GM18858 (cell line): ENCODE measurements at regions not wholly inside any gene's neighbourhood (a gene's known extent, or its start where the extent isn't known, plus 50 kb on each side); places are given as distances from the start of the nearest gene placed in this dataset.
"Not testable (repeated sequence)": the region's sequence is repeated elsewhere in the genome, so short reads cannot be mapped to it uniquely, and the experiment has no call there.

Experiments used
- ATAC-seq: cut with Tn5 transposase; IDR thresholded peaks from one replicate; pipeline ENCODE4 v1.9.1; 2021; ENCODE audit not compliant: unreplicated experiment

DNA sequence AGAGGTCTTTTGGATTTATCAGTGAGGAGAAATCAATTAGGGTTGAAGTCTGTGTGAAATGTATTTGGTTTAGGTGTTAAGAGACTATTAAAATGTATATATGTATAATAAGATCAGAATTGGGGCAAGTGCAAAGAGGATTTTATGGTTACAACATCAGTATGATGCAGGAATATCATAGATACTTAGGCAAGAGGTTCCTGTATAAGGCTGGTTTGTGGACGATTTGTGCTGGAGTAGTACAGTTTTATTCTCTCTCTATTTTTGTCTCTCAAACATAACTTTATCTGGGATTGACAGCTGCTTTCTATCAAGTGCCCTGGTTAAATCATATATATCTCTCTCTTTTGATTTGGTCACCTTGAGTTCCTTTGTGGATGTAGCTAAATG, 142.5 kb downstream of the CTH start:
- no peak for ATAC-seq

DNA sequence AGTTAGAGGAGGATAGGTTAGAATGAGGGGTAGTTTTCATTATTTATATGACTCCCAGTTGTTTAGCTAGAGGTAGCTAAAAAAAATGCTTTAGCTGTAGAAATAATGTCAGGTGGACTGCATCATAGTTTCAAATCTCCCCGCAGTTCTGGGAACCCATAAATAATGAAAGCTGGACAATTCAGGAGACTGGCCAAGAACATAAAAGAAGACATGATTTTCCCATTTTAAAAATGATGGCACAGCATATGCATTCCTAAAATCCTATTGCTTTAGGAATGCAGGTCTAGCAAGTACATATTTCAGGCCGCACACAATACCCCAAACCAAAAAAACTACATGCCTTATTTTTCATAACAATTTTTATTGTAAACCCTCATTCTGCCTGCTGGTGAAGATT, 143.3 kb downstream of the CTH start:
- no peak for ATAC-seq

DNA sequence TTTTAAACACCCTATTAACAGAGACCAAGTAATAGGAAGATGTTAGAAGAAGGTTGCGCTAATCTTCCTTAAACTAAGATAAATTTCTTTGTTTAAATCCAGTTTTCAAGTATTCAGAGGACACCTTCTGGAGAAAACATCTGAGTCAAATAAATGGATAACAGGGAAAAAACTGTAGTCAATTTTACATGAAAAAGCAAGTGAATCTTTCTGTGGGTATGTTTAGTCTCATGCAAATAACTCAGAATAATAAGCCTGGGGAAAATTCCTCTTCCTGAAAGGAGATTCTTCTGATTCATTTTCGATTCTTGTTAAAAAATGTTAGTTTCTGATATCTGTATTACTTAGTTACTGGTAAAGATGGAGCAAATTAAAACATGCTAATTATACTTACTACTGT, 145.5 kb downstream of the CTH start:
- ATAC-seq = no peak

DNA sequence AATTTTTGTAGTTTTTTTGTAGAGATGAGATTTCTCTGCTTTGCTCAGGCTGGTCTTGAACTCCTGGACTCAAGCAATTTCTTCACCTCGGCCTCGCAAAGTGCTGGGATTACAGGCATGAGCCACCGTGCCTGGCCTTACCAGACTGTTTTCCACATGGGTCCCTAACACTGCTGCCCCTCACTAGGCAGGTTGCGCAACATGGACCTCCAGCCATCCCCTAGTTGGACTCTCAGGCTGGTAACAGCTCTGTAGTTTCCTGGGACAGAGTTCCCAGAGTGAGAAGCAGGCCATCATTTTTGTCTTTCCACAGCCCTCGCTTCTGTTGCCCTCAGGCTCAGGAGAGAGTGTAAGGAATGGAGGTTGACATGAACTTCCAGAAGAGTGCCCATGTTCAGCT, 156.1 kb downstream of the CTH start:
- no peak for ATAC-seq

DNA sequence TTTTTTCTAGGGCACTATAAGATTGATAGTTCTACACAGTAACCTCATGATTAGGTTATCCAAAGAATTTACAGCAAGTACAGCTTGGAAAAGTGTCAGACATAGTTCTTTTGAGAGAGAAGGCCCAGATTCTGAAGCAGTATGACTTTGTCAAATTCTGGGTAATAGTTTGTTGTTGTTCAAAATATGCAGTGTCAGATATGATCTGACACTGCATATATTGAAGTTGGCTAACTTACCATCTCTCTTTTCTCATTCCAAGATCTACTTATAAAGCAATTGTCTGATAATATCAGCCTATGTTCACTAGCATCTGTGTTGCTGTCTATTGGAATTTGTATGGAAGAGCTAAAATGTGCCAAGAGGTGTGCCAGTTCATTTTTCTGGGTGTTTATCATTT, 160.1 kb downstream of the CTH start:
- ATAC-seq = no peak

DNA sequence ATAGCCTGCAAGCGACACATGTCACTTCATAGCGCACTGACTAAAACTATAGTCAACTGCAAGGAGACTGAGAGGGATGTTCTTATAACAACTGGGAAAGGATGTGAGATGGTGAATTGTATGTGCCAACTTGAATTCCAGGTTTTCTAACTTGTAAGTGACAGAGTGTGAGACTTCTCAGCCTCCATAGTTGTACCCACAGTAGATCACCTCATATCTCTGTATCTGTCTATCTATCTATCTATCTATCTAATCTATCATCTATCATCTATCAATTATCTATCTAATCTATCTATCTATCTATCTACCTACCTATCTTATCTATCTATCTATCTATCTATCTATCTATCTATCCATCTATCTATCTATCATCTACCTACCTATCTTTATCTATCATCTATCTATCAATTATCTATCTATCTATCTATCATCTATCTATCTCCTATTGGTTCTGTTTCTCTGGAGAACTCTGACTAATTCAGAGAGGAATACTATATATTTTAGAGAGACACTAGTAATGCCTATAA, 162.3 kb downstream of the CTH start:
- no peak for ATAC-seq

DNA sequence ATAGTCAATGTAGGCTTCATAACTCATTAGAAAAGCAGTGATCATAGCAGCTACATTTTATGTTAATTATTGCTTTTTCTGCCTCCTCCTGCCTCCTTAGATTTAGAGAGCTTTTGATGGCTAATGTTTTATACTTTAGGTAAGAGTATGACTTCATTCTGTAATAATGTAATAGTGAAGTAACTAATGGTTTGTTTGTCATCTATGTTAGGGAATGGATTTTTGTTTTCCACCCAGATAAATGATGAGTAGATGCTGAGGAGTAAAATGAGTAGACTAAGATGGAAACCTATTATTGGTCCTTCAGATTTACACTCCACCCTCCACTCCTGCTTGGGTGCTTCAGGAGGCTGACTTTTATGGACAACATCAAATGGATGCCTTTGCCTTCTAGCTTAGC, 170.6 kb downstream of the CTH start:
- ATAC-seq = no peak

DNA sequence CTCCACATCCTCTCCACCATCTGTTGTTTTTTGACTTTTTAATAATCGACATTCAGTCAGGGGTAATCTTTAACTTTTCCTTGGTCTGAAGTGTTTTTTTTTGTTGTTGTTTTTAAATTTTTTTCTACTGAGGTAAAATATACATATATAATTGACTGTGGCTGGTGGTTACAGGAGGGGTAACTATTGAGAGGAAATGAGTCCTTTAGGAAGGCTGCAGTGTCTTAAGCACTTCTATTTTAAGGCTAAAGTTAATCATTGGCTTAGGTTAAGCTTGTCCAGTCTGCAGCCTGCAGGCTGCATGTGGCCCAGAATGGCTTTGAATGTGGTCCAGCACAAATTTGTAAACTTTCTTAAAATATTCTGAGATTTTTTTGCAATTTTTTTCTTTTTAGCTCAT, 172.5 kb downstream of the CTH start:
- ATAC-seq = peak; percentile 90

DNA sequence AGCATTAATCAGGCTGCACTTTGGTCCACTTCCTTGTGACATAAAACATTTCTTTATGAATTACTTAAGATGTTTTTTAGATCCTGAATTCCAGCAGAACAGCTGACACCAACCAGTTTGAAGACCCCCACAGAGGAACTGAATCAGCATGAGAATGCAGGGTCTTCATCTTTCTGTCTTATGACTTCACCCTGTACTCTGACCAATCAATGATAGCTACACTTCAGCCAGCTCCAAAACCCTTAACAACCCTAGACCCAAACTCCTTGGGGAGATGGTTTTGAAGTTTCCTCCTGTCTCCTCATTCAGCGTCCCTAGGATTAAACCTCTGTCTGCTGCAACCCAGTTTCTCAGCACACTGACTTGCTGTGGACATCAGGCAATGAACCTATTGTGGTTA, 175.0 kb downstream of the CTH start:
- ATAC-seq = no peak

DNA sequence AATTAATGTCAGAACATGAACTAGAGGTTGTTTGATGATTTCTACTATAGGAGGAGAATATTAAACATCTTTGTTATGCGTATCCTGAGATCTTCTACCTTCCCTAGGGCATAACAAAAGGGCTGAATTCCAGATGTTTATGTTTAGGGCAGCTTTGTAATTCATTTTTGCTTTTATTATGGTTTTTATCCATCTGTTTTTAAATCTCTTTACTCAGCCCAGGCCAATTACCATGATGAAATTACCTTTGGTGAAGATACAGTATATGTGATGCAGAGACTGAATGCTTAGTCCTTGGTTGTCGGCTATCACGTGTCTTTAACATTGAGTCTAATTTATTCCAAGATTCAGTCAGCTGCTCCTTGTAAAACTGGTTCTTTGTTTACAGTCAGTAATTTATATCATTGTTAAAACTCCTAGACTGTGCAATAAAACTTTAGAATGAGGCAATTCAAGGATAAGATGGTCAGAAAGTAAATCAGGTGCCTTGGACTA, 176.9 kb downstream of the CTH start:
- no peak for ATAC-seq

DNA sequence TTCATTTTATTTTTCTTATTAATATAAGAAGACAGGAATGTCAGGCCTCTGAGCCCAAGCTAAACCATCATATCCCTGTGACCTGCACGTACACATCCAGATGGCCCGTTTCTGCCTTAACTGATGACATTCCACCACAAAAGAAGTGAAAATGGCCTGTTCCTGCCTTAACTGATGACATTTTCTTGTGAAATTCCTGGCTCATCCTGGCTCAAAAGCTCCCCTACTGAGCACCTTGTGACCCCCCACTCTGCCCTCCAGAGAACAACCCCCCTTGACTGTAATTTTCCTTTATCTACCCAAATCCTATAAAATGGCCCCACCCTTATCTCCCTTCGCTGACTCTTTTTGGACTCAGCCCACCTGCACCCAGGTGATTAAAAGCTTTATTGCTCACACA, 182.5 kb downstream of the CTH start:
- not testable (repeated sequence) for ATAC-seq

DNA sequence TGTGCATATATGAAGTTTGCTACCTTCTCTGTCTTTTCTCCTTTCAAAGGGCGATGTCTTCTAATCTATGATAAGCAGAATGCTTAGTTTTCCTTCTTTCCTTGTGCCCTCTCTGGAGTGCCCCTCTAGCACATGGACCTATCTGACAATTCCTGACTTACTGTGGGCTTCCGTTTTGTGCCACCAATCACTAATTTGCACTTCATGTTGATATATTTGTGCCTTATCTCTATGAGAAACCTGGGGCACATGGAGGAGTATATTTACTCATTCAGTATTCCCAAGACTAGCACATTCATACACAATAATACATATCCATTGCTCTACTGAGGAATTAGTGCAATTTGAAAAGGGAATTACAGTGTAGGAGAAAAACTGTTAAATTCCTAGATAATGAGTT, 197.7 kb downstream of the CTH start:
- ATAC-seq = no peak

DNA sequence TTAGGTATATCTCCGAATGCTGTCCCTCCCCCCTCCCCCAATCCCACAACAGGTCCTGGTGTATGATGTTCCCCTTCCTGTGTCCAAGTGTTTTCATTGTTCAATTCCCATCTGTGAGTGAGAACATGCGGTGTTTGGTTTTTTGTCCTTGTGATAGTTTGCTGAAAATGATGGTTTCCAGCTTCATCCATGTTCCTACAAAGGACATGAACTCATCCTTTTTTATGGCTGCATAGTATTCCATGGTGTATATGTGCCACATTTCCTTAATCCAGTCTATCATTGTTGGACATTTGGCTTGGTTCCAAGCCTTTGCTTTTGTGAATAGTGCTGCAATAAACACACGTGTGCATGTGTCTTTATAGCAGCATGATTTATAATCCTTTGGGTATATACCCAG, 199.1 kb downstream of the CTH start:
- ATAC-seq = not testable (repeated sequence)

DNA sequence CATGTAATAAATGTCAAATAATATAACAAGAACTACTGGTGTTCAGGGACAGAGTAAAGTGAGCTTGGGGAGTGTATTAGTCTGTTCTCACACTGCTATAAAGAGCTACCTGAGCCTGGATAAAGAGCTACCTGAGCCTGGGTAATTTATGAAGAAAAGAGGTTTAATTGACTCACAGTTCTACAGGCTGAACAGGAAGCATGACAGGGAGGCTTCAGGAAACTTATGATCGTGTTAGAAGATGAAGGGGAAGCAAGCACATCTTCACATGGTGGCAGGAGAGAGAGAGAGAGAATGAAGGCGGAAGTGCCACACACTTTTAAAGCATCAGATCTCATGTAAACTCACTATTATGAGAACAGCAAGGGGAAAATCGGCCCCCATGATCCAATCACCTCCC, 205.9 kb downstream of the CTH start:
- no peak for ATAC-seq

DNA sequence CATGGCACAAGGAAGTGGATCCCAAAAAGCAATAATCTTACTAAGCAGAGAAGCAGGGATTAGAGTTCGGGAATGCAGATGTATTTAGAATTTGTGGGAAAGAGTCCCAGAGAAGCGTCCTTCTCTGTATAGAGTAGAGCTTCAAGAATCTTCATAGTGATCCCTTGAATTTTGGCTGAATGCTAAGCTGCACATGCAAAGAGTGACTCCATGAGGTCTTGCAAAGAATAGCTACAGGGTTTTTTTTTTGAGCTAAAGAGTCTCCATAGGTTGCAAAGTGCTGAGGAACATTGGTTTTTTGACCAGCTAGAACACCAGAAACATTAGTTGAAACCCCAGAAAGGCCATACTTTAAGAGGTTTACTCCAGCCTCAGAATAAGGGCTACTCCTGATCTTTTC, 206.7 kb downstream of the CTH start:
- no peak for ATAC-seq

DNA sequence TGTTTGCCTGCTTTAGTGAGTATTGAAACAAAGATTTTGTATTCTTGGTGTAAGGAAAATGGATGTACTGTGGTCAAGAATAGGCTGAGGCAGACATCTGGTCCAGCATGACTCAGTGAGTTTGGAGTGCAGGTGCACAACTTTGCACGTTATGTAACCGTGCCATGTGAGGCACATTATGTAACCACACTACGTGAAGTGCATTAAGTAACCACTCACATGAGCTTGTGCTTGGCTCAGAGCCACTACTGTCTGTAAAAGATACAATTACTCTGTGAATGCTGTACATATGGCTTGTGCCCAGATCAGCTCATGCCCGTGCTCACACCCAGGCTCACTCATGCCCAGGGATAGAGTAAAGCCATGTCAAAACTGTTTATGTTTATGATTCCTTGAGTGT, 216.8 kb downstream of the CTH start:
- no peak for ATAC-seq

DNA sequence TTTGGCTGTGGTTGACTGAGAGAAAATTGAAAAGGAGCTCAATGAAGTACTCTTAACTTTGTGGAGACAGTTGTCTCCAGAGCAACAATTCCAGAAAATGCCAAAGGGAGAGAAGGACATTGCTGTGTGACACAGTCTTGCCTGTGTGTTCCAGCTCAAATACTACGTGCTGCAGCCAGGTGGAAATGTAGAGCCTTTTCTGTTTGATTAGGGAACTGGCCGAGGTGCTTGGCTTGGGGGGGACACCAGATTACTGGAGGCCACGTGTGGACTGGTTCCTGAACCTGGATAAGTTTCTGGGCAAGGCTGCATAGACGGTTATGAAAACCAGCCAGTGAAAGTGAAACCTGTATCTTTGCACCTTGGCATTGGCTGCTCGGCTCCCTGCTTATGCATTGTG, 217.9 kb downstream of the CTH start:
- no peak for ATAC-seq

DNA sequence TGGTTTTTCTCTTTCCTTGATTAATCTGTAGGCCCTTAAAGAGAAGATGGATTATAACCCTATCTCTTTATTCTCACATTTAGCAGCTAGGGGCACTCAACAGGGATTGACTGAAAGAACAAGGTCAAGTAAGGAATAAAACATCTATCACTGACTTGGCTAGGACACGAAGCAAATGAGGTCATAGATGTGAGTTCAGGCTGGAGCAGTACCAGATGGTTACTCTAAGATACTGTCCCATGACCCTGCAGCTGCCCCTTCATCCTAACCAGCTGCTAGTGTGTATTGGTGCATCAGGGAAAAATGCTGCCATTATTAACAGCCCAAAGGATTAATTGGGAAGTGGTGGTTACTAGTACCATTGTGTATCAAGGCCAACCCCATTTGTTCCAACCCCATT, 221.9 kb downstream of the CTH start:
- no peak for ATAC-seq

DNA sequence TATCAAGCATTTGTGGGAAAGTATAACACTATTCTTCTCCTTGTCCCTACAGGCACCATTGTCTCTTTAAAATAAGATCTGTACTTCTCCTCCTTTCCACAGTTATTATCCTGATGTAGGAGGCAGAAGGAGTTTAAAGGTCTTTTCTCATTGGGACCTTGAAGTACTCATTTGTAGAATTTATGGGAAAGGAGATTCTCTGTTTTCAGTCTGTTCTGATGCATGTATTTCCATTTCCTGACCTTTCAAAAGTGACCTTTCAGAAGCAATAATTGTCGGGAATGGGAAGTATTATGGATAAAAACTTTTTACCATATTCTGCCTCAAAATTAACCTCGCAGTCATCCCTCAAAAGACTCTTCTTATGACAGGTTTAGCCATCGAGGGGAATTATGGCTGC, 224.8 kb downstream of the CTH start:
- ATAC-seq = no peak

DNA sequence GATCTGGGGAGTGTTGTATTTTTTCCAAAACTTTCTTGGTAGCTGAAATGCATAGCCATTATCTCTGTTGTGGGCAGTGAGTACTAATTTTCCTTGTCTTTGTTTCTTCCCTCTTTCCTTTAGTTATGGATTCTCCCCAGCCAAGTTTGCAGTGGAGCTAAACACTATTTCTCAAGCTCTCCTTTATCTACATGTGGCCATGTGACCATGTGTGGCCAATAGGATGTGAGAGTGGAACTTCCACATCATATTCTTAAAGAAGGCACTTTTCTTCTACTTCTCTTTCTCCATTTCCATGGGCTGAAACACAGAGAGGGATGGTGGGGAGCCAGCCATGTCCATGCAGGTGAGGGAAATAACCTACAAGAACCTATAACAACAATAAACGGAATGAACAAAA, 230.8 kb downstream of the CTH start:
- no peak for ATAC-seq

DNA sequence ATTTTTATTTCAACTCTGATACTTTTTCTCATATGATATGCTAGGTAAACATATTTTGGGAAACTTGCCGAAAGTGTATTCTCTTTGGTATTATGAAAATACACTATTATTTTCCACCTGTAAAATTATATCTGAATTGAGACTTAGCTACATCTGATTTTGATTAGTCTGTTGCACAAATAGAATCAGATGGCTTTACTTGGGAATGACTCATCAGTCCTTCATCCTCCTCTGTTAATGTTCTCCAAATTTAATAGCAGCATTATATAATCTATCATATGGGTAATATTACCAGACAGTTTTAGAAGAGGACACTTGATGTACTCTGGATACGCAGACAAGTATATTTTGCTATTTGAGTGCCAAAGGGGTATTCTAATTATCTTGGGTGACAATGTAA, 245.3 kb downstream of the CTH start:
- ATAC-seq = no peak

DNA sequence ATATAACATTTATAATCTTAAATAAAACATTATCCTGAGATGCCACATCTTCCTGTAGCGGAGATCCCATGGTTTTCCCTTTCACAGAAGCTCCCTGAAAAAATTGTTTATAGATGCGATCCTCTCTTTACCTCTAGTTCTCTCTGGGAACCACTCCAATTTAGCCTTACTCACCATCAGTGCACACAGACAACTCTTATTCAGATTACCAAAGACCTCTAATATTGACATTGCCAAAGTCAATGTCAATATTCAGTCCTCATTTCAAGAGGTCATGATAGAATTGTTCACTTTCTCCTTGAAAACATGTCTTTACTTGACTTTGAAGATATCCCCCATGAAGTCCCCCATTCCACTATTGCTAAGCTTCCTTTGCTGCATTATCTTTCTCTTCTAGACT, 248.8 kb downstream of the CTH start:
- ATAC-seq = no peak

DNA sequence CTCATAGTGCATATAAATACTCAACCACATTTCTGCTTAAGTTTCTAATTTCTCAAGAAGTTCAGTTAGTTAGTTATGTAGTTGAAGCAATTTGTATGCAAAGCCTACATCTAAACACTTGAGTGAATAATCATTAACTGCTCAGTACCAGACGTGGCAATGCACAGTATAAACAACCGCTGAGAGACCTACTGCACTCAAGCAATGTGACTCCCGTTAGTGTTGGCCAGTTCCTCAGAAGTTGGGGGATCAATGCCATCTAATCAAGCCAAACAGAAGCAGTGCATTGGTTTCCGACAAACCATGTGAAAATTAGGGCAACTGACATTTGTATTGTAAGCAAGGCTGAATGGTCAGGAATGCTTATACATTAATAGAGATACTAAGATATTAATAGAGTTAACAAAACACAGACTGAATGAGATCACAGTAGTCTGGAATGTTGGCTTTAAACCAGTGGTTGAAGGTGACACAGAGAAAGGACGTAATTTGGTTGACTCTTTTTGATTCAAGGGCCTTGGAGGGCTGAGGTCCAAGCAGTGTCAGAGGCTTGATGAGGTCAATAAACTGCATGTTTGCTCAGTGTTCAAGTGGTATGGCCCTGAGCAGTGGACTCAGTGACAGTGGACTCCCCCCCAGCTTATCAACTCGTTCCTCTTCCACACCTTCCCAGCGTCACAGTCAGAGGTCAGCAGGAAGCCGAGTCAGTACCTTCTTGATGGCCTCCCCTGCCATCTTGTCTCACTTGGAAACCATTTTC, 255.5 kb downstream of the CTH start:
- ATAC-seq = no peak
